ENCODE measurements at regions not wholly inside any gene's neighbourhood (a gene's known extent, or its start where the extent isn't known, plus 50 kb on each side); places are given as distances from the start of the nearest gene placed in this dataset.

- no peak for DNase-seq
- H3K4me3 Mint-ChIP-seq: no peak overlapping the region
Observed at GRCh38 chr2:156189143-156189542, 143.4 kb downstream of the NR4A2 start.

GRCh38 chr2:156182132-156182531 is 150.4 kb downstream of the NR4A2 start:
- no peak for DNase-seq
- Mint-ChIP-seq H3K9me3 (peaks cover 4% of the 10 kb centered on the region), H3K4me3 (no peak overlapping the region), H3K4me1 (ENCODE audit: low read depth) (no peaks in the 10 kb centered on the region), H3K27ac (no peak overlapping the region), H3K36me3 (ENCODE audit: low read depth) (no peaks in the 10 kb centered on the region), H3K27me3 (ENCODE audit: insufficient read depth) (no peaks in the 10 kb centered on the region)
- TF ChIP-seq CTCF (IDR thresholded peaks at IDR 0.05): no peak

More at GRCh38 chr2:156189143-156189542, 143.4 kb downstream of the NR4A2 start:
- Mint-ChIP-seq H3K27me3 (ENCODE audit: insufficient read depth) (no peaks in the 10 kb centered on the region), H3K27ac (no peak overlapping the region), H3K4me1 (ENCODE audit: low read depth) (no peaks in the 10 kb centered on the region), H3K36me3 (ENCODE audit: low read depth) (no peaks in the 10 kb centered on the region), H3K9me3 (no peaks in the 10 kb centered on the region; the same call in 1 of the 2 replicates)
- TF ChIP-seq CTCF (IDR thresholded peaks at IDR 0.05): no peak

GRCh38 chr2:156181208-156181607 is 151.3 kb downstream of the NR4A2 start:
- H3K4me3 Mint-ChIP-seq: no peak overlapping the region
- H3K9me3 Mint-ChIP-seq: peaks cover 4% of the 10 kb centered on the region
- DNase-seq: no peak
- H3K27ac Mint-ChIP-seq: no peak overlapping the region
- no peak for TF ChIP-seq CTCF (IDR thresholded peaks at IDR 0.05)
- no peaks in the 10 kb centered on the region for H3K27me3 Mint-ChIP-seq (ENCODE audit: insufficient read depth)
- no peaks in the 10 kb centered on the region for H3K4me1 Mint-ChIP-seq (ENCODE audit: low read depth)
- H3K36me3 Mint-ChIP-seq (ENCODE audit: low read depth): no peaks in the 10 kb centered on the region

GRCh38 chr2:156177654-156178053 is 154.9 kb downstream of the NR4A2 start:
- DNase-seq: no peak
- Mint-ChIP-seq H3K4me3 (no peak overlapping the region), H3K4me1 (ENCODE audit: low read depth) (no peaks in the 10 kb centered on the region), H3K36me3 (ENCODE audit: low read depth) (no peaks in the 10 kb centered on the region), H3K27ac (no peak overlapping the region), H3K27me3 (ENCODE audit: insufficient read depth) (no peaks in the 10 kb centered on the region), H3K9me3 (peaks cover 4% of the 10 kb centered on the region; the same call in 1 of the 2 replicates)
- no peak for TF ChIP-seq CTCF (IDR thresholded peaks at IDR 0.05)

GRCh38 chr2:156175946-156176345 is 156.6 kb downstream of the NR4A2 start:
- H3K4me1 Mint-ChIP-seq (ENCODE audit: low read depth): no peaks in the 10 kb centered on the region
- no peaks in the 10 kb centered on the region for H3K36me3 Mint-ChIP-seq (ENCODE audit: low read depth)
- H3K27ac Mint-ChIP-seq: no peak overlapping the region
- peaks cover 4% of the 10 kb centered on the region for H3K9me3 Mint-ChIP-seq
- H3K27me3 Mint-ChIP-seq (ENCODE audit: insufficient read depth): no peaks in the 10 kb centered on the region
- no peak for DNase-seq
- no peak for TF ChIP-seq CTCF (IDR thresholded peaks at IDR 0.05)
- H3K4me3 Mint-ChIP-seq: no peak overlapping the region

GRCh38 chr2:156170929-156171328 is 161.6 kb downstream of the NR4A2 start:
- H3K36me3 Mint-ChIP-seq (ENCODE audit: low read depth): no peaks in the 10 kb centered on the region
- H3K27me3 Mint-ChIP-seq (ENCODE audit: insufficient read depth): no peaks in the 10 kb centered on the region
- H3K4me3 Mint-ChIP-seq: no peak overlapping the region
- no peak for TF ChIP-seq CTCF (IDR thresholded peaks at IDR 0.05)
- peaks cover 4% of the 10 kb centered on the region for H3K9me3 Mint-ChIP-seq
- no peaks in the 10 kb centered on the region for H3K4me1 Mint-ChIP-seq (ENCODE audit: low read depth)
- no peak for DNase-seq
- no peak overlapping the region for H3K27ac Mint-ChIP-seq
